ENCODE measurements at regions not wholly inside any gene's neighbourhood (a gene's known extent, or its start where the extent isn't known, plus 50 kb on each side); places are given as distances from the start of the nearest gene placed in this dataset.

GRCh38 chr3:17852217-17852616 is 109.8 kb upstream of the TBC1D5 start:
- in situ Hi-C loops (cut with HindIII; ENCODE audit: low sequenced_read_pairs), result no loop called here

GRCh38 chr3:17850448-17850847 is 108.0 kb upstream of the TBC1D5 start:
- in situ Hi-C loops (cut with HindIII; ENCODE audit: low sequenced_read_pairs), result no loop called here

DNA sequence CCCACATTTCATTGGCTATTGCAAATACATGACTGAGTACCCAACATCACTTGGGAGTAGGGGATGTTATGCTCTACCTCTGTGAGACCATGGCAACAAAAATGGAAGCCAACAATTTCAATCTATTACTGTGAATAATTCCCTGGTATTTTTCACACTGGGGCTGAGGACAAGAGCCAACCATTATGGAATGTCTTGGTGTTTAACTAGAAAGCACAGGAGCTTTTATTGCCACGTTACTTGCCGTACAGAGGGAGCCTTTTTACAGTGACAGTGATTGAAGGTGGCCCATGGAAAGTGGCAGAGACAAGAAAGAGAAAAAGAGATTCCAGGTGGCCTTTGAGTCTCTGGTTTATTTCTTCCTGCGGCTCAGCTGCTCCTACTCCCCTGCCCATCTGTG is 105.7 kb upstream of the TBC1D5 start:
- in situ Hi-C loops (cut with HindIII; ENCODE audit: low sequenced_read_pairs), result no loop called here

DNA sequence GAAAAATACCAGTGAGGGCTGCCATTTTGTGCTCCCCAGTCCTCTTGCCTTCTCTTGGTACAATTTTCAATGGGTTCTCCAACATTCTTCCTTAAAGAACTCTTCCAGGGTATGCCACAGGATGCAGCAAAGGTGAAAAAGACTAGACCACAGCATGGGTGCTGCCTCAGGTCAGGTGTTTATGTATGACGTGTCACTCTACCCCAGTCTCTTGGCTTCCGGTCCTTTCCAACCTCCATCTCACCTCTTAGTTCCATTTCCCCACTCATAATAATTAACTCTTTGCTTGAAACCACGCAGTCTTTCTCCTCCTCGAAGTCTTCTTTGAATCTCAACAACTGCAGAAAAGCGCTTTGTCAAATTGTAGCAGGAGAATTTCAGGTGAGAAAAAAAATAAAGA is 104.7 kb upstream of the TBC1D5 start:
- in situ Hi-C loops (cut with HindIII; ENCODE audit: low sequenced_read_pairs), result no loop called here

DNA sequence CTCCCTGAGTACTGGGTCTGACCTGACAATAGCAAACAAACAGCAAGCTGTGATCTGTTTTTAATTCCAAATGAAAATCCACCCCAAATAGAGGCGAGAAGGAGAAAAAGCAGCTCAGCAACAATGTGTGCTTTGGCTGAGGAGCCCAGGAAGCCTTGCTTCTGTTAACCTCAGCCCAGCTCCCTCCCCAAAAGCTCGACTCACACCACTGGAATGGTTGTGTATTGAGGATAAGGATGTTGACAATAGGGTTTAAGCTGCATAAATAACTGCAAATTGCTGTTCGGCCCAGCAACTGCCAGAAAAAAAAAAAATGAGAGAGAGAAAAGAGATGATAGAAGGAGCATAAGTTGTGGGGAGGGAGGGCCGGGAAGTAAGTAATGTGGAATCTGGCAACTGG is 104.0 kb upstream of the TBC1D5 start:
- in situ Hi-C loops (cut with HindIII; ENCODE audit: low sequenced_read_pairs), result no loop called here

DNA sequence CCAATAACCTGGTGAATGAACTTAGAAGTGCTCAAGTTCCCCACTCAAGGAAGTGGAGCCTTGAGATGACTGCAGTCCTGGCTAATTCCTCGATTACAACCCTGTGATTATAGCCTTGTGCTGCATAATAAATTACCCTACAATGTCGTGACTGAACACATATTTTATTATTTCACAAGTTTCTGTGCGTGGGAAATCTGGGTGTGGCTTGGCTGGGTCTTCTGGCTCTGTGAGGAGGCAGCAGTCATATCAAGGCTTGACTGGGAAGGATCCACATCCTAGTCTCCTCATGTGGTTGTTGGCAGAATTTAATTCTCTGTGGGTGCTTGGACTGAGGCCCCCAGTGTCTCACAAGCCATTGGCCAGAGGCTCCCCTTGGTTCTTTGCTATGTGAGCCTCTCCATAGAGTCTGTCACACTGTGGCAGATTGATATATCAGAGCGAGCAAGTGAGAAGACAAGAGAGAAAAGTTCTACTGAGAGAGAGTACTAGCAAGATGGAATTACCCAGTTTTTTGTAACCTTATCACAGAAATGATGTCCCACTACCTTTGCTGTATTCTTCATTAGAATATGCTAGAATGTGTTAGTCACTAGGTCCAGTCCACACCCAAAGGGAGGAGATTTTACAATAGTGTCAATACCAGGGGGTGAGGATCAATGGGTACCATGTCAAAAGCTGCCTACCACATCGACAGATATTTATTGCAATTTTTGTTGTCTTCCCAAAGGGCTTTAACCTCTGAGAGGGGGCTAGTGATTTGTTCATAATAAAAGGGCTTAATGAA is 102.8 kb upstream of the TBC1D5 start:
- in situ Hi-C loops (cut with HindIII; ENCODE audit: low sequenced_read_pairs), result no loop called here

DNA sequence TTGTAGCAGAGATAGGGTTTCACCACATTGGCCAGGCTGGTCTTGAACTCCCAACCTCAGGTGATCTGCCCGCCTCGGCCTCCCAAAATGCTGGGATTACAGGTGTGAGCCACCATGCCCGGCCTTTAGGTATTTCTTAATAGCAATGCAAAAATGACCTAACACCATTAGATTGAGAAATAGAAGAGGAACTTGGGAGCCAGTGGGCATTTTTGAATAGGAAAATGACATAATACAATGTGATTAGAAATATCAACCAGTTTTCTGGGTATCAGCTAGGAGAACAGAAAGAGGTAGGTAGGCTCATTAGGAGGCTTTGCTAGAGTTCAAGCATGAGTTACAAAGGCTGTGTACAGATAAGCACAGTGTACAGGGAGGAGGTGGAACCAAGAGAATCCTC is 101.8 kb upstream of the TBC1D5 start:
- in situ Hi-C loops (cut with HindIII; ENCODE audit: low sequenced_read_pairs), result no loop called here

DNA sequence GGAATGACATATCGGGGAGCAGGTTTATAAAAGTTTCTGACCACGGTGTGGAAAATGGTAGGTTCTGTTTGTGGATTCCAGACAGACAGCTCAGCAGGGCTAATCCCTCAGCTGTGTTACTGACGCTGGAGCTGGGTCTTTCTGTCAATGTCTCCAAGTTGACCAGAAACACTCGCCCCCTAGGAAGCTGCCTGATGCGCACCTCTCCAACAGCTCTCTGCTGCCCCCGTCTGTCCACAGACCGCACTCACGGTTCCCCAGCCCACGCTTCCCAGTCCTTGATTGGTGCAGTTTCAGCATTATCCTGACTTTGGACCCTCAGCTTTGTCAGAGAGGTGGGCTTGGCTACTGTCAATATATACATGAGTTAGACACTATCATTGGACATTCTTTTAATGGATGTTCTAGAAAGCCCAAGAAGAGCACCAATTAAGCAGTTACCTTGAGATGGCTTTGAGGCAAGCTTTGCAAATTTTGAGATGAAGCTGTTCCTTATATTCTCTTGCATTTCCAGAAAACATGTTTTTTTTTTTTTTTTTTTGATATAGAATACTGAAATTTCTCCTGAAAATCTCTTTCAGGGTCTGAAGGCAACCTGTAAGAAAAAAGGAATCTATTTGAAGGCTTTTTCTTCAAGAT is 98.9 kb upstream of the TBC1D5 start:
- in situ Hi-C loops (cut with HindIII; ENCODE audit: low sequenced_read_pairs), result no loop called here

GRCh38 chr3:17840651-17841050 is 98.2 kb upstream of the TBC1D5 start:
- in situ Hi-C loops (cut with HindIII; ENCODE audit: low sequenced_read_pairs), result no loop called here

- in situ Hi-C loops (cut with HindIII; ENCODE audit: low sequenced_read_pairs), result no loop called here
Measured at GRCh38 chr3:17840126-17840525, 97.7 kb upstream of the TBC1D5 start.

DNA sequence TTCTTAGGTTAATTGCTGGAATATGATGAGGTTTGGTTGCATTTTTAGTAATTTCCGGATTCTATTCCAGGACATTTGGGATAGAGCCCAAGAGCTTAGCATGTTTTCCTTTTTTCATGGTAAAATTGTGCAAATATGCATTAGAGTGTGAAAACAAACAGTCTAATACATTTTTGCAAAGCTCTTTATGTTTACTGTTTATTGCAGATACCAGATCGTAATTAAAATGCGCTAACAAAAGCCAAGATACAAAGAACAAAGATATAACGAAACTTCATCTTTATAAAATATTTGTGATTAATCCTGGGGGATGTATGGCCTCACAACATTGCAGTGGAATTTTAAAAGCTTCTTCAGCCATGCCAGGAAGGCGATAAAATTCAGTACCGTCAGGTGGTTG is 94.5 kb upstream of the TBC1D5 start:
- in situ Hi-C loops (cut with HindIII; ENCODE audit: low sequenced_read_pairs), result no loop called here

DNA sequence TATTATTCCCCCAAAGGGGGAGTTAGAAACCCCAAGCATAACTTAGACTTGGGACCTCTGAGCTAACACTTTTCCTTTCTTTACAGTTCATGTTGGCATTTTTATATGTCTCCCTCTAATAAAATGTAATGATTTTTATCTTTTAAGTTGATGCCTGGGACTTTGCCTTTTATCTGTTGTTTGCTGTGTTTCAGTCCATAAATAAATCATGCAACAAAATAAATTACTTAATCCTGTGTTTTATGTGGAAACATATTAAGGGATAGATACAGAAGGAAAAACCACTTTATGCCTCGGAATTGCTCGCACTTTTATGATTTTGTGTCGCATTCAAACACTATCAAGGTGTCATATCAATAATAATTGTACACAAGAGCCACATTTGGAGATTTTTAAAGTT is 93.7 kb upstream of the TBC1D5 start:
- in situ Hi-C loops (cut with HindIII; ENCODE audit: low sequenced_read_pairs), result no loop called here

DNA sequence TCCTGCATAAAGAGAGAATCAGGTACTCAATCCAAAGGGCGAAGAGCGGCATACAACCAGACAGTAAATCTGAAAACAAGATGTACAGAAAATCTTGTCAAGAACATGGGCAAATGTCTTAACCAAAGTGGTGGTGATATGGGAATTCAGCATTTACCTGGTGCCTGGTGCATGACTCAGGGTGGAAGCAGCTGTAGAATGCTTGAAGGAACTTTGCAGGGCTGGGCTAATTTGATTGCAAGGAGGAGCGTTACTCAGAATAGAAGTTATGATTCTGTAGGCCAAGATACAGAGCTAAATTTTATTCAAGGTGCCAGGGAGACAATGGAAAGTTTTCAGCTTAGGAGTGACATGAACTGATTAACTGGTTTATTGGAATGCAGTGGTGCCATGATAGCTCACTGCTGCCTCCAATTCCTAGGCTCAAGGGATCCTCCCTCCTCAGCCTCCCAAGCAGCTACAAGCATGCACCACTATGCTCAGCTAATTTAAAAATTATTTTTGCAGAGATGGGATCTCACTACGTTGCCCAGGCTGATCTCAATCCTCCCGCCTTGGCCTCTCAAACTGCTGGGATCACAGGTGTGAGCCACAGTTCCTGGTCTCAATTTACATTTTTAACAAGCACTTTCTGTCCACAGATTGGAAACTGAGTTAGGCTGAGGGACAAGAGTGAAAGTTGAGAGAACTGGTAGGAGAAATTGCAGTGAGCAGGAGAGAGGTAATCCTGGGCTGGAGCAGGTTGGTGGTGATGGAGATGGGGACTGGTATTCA is 91.5 kb upstream of the TBC1D5 start:
- in situ Hi-C loops (cut with HindIII; ENCODE audit: low sequenced_read_pairs), result no loop called here

DNA sequence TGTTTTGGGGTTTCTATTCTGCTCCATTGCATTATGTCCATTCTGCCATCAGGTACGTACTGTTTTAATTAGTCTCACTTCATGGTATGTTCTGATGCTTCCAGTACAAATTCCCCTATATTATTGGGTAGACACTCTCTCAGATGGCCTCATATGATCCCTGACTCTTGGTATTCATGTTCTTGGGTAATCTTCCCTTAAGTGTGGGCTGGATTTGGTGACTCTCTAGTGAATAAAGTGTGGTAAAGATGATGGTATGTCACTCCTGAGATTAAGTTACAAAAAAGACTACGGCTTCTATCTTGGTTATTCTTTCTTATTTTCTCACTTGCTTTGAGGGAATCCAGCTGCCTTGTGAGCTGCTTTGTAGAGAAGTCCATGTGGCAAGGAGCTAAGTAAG is 89.6 kb upstream of the TBC1D5 start:
- in situ Hi-C loops (cut with HindIII; ENCODE audit: low sequenced_read_pairs), result no loop called here

DNA sequence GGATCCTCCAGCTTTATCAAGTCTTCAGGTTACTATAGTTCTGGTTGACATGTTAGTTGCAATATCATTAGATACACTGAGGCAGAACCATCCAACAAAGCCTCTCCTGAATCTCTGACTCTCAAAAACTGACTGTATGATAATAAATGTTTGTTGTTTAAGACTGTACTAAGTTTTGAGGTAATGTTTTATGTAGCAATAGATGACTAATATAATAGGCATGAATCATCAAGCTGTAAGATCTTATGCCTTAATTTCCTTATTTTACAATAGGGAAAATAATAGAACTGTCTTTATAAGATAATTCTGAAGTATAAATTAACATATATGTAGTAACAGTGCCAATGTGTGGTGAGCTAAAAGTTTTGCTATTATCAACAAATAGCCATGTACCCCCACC is 88.9 kb upstream of the TBC1D5 start:
- in situ Hi-C loops (cut with HindIII; ENCODE audit: low sequenced_read_pairs), result no loop called here

GRCh38 chr3:17830788-17831187 is 88.4 kb upstream of the TBC1D5 start:
- in situ Hi-C loops (cut with HindIII; ENCODE audit: low sequenced_read_pairs), result no loop called here

DNA sequence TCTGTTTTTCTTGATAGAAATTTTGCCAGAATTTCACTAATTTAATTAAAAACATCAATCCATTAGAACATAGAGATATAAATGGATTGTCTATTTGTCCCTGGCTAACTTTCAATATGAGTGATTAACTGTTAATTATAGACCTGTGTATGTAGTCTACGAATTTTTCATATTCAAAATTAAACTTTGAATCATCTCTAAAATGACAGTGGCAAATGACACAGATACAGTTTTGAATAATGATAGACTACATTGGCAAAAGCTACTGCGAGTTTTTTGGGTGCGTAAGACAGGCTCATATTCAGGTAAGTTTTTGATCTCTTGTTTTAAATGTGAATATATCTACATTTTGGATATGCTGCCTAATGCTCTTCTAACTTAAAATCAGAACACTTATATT is 86.0 kb upstream of the TBC1D5 start:
- in situ Hi-C loops (cut with HindIII; ENCODE audit: low sequenced_read_pairs), result no loop called here

GRCh38 chr3:17825298-17825697 is 82.9 kb upstream of the TBC1D5 start:
- in situ Hi-C loops (cut with HindIII; ENCODE audit: low sequenced_read_pairs), result no loop called here

- in situ Hi-C loops (cut with HindIII; ENCODE audit: low sequenced_read_pairs), result no loop called here
Measured at GRCh38 chr3:17823816-17824215, 81.4 kb upstream of the TBC1D5 start.

DNA sequence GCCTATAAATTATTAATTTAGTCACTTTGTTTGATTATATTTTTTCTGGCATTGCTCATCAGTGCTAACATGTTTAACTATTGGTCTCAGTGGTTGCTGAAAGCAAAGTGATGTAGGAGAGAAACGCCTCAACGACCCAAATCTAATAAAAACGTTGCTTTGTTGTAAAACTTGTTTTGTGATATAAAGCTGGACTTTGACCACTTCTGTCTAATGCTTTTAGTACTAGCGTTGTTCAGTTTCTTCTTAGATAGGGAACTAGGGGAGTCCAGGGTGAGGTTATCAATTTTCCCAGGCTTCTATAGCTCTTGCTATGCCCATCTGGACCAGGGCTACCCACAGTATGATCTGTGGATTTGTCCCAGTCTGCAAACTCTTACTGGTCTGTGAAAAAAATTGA is 80.6 kb upstream of the TBC1D5 start:
- in situ Hi-C loops (cut with HindIII; ENCODE audit: low sequenced_read_pairs), result no loop called here

DNA sequence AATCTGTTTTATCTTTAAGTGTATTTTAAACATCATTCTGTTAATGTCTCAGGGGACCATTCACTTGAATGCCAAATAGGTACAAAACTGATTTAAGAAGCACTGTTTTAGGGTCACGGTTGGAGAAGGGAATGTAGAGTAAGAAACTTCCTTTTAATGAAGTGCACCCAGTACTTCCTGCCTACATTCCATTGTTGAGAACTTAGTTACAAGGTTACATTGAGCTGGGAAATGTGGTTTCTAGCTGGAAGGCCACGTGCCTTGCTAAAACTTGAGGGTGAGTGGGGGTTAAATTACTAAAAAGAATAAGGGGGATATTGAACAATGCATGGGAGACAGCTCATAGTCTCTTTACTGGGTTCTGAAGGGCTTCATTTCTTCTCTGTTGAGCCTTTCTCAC is 78.3 kb upstream of the TBC1D5 start:
- in situ Hi-C loops (cut with HindIII; ENCODE audit: low sequenced_read_pairs), result no loop called here

DNA sequence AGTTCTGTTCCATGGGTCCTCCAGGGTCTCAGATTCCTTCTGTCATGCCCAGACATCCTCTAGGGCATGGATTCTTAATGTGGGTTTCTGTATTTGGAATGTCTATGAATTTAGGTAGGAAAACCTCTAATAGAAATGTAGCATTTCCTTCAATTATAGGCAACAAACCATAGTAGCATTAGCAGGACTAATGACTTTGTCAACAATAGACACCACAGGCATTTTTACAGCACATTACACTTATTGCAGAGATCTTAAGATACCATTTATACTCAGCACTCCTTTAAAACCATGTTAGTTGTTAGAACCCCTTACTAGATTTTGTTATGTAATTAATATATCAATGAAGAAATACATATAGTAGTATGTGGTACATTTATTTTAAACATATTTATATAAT is 77.8 kb upstream of the TBC1D5 start:
- in situ Hi-C loops (cut with HindIII; ENCODE audit: low sequenced_read_pairs), result no loop called here
